Progenitor cell of endocrine pancreas (in vitro differentiated cells): ENCODE measurements at regions not wholly inside any gene's neighbourhood (a gene's known extent, or its start where the extent isn't known, plus 50 kb on each side); places are given as distances from the start of the nearest gene placed in this dataset.

ENCODE experiments used
- DNase-seq: peaks from one replicate; pipeline ENCODE4 v3.0.0; 2021; ENCODE audit warnings: low spot score; ENCODE audit not compliant: unreplicated experiment
- H3K27ac Mint-ChIP-seq: 2 replicates; pipeline ENCODE4 v1.8.0; 2021; ENCODE audit warnings: mild to moderate bottlenecking, moderate library complexity, mixed read lengths
- H3K27me3 Mint-ChIP-seq: 2 replicates; pipeline ENCODE4 v1.8.0; 2021; ENCODE audit warnings: mixed read lengths
- H3K36me3 Mint-ChIP-seq: 2 replicates; pipeline ENCODE4 v1.8.0; 2022; ENCODE audit warnings: mixed read lengths; ENCODE audit not compliant: insufficient read depth
- H3K4me1 Mint-ChIP-seq: 2 replicates; pipeline ENCODE4 v1.8.0; 2021; ENCODE audit warnings: low read depth, mixed read lengths
- H3K4me3 Mint-ChIP-seq: 2 replicates; pipeline ENCODE4 v1.8.0; 2021; ENCODE audit warnings: low read depth, mild to moderate bottlenecking, moderate library complexity, mixed read lengths
- H3K9me3 Mint-ChIP-seq: 2 replicates; pipeline ENCODE4 v1.8.0; 2021; ENCODE audit warnings: low read depth, mixed read lengths
- TF ChIP-seq, protein P1 (sequence below): fragments of 200-600 bp; sonication (generic); IDR thresholded peaks from one replicate; pipeline ENCODE4 v1.5.0; 2021; ENCODE audit warnings: antibody characterized with exemption, mild to moderate bottlenecking; ENCODE audit not compliant: unreplicated experiment

DNA sequence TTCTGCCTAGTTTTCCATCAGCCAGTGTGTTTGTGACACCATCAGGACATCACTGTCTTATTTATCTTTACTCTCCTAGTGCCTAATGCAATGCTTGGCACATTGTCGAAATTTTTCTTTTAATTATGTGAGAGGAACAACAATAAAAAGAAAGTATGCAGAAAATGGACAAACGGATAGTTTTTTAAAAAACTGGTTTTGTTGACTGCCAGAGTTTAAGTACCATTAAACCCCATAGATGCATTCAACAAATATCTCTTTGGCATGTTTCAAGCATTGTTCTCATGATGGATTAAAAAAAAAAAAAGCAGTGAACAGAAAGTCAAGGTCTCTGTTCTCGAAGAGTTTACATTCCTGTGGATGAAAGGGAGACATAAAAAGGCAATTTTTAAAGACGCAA lies 398.4 kb downstream of the PPP3CA start:
- Mint-ChIP-seq H3K27ac (no peak overlapping the region), H3K9me3 (peaks cover 2% of the 10 kb centered on the region), H3K4me1 (peaks cover 1% of the 10 kb centered on the region), H3K4me3 (no peak overlapping the region), H3K36me3 (no peaks in the 10 kb centered on the region), H3K27me3 (no peaks in the 10 kb centered on the region)
- DNase-seq = no peak
- TF ChIP-seq, protein P1, sequence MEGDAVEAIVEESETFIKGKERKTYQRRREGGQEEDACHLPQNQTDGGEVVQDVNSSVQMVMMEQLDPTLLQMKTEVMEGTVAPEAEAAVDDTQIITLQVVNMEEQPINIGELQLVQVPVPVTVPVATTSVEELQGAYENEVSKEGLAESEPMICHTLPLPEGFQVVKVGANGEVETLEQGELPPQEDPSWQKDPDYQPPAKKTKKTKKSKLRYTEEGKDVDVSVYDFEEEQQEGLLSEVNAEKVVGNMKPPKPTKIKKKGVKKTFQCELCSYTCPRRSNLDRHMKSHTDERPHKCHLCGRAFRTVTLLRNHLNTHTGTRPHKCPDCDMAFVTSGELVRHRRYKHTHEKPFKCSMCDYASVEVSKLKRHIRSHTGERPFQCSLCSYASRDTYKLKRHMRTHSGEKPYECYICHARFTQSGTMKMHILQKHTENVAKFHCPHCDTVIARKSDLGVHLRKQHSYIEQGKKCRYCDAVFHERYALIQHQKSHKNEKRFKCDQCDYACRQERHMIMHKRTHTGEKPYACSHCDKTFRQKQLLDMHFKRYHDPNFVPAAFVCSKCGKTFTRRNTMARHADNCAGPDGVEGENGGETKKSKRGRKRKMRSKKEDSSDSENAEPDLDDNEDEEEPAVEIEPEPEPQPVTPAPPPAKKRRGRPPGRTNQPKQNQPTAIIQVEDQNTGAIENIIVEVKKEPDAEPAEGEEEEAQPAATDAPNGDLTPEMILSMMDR = no peak

DNA sequence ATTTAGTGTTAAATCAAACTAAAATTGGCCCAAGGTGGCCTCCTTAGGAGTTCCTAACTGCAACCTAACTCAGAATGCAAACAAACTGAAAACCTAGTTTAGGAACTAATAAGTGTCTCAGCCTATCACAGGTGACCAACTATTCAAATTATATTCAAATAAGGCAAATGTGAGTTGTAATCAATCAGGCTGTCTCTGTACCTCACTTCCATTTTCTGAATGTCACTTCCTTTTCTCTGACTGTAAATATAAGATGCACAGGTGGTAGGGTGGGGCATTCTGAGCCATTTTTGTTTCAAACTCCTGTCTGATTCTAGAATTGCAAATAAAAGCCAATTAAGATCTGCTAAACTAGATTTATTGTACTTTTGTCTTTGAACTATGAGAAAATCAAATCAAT lies 401.5 kb downstream of the PPP3CA start:
- Mint-ChIP-seq H3K27me3 (no peaks in the 10 kb centered on the region), H3K27ac (no peak overlapping the region), H3K36me3 (no peaks in the 10 kb centered on the region), H3K9me3 (peaks cover 17% of the 10 kb centered on the region), H3K4me3 (no peak overlapping the region), H3K4me1 (peaks cover 1% of the 10 kb centered on the region)
- TF ChIP-seq, protein P1 = no peak
- no peak for DNase-seq

DNA sequence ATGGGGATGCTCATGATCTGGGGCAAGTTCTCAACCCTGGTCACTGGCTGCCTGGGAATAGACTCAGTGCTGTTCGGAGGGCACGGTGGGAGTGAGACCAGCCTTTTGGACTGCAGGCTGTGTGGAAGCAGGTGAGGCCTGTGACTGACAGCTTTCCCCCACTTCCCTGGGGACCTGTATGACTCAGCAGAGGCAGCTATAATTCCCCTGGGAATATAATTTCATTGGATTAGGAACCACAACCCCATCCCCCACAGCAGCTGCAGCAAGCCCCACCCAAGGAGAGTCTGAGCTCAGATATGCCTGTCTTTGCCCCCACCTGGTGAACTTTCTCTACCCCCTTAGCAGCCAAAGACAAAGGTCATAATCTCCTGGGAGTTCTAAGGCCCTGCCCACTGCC lies 408.6 kb downstream of the PPP3CA start:
- DNase-seq = no peak
- TF ChIP-seq, protein P1 = no peak
- H3K9me3 Mint-ChIP-seq = peaks cover 12% of the 10 kb centered on the region
- H3K4me3 Mint-ChIP-seq = no peak overlapping the region
- no peaks in the 10 kb centered on the region for H3K27me3 Mint-ChIP-seq
- H3K36me3 Mint-ChIP-seq = no peaks in the 10 kb centered on the region
- no peak overlapping the region for H3K27ac Mint-ChIP-seq
- no peaks in the 10 kb centered on the region for H3K4me1 Mint-ChIP-seq

DNA sequence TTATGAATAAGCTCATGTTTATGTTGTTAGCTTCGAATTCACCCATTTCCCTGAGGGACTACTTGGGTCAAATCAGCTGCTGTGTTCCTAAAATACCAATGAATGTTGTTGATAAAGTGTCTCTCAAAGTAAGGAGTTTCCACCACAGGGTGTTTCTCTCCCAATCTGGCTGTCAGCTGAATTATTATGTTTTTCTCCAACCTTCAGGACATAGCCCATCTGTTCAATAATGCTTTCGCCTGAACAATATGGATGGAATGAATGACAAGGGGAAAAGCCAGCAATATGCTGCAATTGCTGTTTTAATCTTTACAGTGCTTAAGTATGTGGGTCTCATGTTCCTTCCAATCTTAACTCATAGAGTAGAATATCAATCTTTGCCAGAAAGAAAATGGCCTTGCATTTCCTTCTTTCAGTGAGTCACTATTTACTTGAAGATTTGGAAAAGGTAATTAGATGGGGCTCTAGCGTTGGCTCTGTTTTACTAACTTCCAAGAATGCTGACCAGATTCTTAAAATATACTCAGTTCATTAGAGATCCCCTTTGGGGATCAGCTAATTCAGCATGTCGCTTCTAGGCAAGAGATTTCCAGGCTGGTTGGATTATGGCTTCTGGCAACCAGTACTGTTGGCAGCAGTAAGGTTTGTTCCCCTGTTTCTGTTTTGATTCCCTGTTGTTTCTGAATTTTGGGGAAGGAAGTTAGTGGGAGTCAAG lies 410.5 kb downstream of the PPP3CA start:
- H3K27me3 Mint-ChIP-seq = peaks cover 3% of the 10 kb centered on the region
- H3K36me3 Mint-ChIP-seq = no peaks in the 10 kb centered on the region
- no peaks in the 10 kb centered on the region for H3K9me3 Mint-ChIP-seq
- H3K27ac Mint-ChIP-seq = no peak overlapping the region
- DNase-seq = no peak
- H3K4me1 Mint-ChIP-seq = no peaks in the 10 kb centered on the region
- TF ChIP-seq, protein P1 = no peak
- H3K4me3 Mint-ChIP-seq = no peak overlapping the region

DNA sequence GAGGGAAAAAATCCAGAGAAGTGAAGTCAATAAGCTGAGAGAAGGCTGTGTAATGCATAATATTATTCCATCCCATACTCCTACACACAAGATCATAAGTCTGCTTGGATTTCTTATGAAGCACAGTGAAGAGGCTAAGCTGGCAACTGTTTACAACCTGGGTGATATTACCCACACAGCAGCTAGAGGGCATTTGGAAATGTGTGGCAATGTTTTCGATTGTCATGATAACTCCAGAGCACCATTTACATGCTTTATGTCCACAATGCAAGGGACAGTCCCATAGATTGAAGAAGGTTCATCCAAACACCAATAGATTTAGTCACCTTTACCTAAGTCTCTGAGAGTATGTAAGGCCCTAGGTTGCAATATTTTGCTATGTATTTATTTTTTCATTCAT lies 412.2 kb downstream of the PPP3CA start:
- TF ChIP-seq, protein P1 = no peak
- H3K27me3 Mint-ChIP-seq = peaks cover 3% of the 10 kb centered on the region
- no peak for DNase-seq
- no peaks in the 10 kb centered on the region for H3K4me1 Mint-ChIP-seq
- no peak overlapping the region for H3K27ac Mint-ChIP-seq
- H3K36me3 Mint-ChIP-seq = no peaks in the 10 kb centered on the region
- no peak overlapping the region for H3K4me3 Mint-ChIP-seq
- H3K9me3 Mint-ChIP-seq = no peaks in the 10 kb centered on the region
